Epithelial cell of proximal tubule (primary cell): ENCODE measurements at regions not wholly inside any gene's neighbourhood (a gene's known extent, or its start where the extent isn't known, plus 50 kb on each side); places are given as distances from the start of the nearest gene placed in this dataset.

Experiments
- DNase-seq: peaks from one replicate; pipeline ENCODE4 v3.0.0-alpha.2; 2011; ENCODE audit warnings: low read depth
- H3K4me3 ChIP-seq: 2 replicates; pipeline ENCODE4 v1.5.1; 2011; ENCODE audit warnings: low read depth, mild to moderate bottlenecking, low read length
- TF ChIP-seq, protein P1 (sequence below): conservative IDR thresholded peaks from 2 replicates; pipeline ENCODE4 v1.5.1; 2012; ENCODE audit warnings: low read depth, mild to moderate bottlenecking, low read length

DNA sequence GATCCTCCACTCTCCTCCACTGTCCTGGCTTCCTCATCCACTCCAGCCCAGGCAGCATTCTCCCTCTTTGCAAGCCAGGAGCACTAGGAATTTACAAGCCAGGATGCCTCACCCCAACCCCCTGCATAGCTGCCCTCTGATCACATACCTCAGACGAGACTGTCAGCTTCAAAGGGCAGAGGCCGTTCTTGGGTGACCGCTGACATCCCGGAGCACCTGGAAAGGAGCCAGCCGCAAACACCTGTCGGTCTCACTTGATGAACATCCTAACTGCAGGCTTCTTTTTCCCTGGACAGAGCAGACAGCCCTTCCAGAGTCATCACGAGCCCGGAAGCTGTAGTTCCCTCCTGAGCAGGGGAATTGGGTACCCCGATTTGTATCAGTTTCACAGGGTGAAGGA, 451.3 kb upstream of the B3GAT1 start:
- DNase-seq: no peak
- TF ChIP-seq, protein P1, sequence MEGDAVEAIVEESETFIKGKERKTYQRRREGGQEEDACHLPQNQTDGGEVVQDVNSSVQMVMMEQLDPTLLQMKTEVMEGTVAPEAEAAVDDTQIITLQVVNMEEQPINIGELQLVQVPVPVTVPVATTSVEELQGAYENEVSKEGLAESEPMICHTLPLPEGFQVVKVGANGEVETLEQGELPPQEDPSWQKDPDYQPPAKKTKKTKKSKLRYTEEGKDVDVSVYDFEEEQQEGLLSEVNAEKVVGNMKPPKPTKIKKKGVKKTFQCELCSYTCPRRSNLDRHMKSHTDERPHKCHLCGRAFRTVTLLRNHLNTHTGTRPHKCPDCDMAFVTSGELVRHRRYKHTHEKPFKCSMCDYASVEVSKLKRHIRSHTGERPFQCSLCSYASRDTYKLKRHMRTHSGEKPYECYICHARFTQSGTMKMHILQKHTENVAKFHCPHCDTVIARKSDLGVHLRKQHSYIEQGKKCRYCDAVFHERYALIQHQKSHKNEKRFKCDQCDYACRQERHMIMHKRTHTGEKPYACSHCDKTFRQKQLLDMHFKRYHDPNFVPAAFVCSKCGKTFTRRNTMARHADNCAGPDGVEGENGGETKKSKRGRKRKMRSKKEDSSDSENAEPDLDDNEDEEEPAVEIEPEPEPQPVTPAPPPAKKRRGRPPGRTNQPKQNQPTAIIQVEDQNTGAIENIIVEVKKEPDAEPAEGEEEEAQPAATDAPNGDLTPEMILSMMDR: no peak
- no peak overlapping the region for H3K4me3 ChIP-seq

DNA sequence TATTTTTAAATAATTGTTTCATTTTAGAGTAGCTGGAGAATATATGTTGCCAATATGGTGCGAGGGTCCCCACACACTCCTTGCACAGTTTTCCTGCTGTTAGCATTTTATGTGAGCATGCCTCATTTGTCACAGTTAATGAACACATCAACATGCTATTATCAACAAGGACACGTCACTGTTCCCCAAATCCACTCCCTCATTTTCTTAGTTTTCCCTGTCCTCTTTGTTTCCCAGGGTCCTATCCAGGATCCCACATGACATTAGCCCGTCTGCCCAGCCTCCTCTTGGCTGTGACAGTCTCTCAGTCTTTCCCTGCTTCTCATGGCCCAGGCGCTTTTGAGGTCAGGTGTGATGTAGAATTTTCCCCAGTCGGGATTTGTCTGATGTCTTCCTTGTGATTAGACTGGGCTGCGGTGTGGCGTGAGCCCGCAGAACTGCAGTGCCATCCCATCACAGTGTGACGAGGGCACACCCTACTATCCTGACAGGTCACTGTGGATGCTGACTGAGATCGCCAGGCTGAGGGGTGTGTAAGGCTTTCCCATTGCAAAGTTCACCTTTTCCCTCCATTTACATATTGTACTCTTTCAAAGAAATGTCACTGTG, 450.6 kb upstream of the B3GAT1 start:
- TF ChIP-seq, protein P1: no peak
- no peak for DNase-seq
- no peak overlapping the region for H3K4me3 ChIP-seq

DNA sequence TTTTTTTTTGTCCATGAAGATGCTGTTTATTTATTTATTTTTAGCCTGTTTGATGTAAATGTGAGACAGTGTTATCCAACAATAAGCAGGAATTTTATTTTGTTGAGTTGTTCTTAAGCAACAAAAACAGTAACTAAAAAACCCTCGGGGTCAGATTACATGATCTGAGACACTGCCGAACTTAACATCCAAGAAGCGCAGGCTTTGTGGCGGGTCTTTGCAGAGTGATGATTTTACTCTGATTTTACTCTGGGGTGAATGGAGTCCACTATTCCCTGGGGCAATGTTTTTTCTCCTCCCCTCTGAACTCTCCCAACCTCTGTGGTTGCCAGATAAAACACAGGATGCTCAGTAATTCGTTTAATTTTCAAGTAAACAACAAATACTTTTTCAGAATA, 450.1 kb upstream of the B3GAT1 start:
- no peak overlapping the region for H3K4me3 ChIP-seq
- TF ChIP-seq, protein P1: no peak
- no peak for DNase-seq

DNA sequence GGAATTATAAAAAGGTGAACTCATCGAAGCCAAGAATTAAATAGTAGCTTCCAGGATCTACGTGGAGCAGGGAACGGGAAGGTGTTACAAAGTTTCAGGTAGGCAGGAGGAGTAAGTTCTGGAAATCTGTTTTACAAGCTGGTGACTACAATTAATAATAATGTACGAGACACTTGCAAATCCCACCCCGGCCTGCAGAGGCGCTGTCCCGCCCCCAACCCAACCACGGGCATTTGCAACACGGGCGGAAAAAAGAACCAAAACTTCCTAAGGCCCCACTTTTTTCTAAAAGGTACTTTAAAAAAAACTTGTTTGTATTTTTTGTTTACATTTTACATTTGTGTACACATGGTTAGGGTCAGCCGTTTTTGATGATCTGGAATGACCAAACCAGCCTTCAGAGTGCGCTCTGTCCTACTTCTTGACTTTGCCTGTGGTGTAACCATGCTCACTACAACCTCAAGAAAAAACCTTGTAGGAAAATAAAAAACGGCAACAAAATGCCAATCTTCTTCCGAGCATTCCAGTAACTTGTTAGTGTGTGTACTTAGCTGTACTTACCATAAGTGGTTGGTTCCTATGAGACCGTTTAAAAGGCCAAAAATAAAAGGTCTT, 449.6 kb upstream of the B3GAT1 start:
- TF ChIP-seq, protein P1: no peak
- H3K4me3 ChIP-seq: no peak overlapping the region
- DNase-seq: no peak

DNA sequence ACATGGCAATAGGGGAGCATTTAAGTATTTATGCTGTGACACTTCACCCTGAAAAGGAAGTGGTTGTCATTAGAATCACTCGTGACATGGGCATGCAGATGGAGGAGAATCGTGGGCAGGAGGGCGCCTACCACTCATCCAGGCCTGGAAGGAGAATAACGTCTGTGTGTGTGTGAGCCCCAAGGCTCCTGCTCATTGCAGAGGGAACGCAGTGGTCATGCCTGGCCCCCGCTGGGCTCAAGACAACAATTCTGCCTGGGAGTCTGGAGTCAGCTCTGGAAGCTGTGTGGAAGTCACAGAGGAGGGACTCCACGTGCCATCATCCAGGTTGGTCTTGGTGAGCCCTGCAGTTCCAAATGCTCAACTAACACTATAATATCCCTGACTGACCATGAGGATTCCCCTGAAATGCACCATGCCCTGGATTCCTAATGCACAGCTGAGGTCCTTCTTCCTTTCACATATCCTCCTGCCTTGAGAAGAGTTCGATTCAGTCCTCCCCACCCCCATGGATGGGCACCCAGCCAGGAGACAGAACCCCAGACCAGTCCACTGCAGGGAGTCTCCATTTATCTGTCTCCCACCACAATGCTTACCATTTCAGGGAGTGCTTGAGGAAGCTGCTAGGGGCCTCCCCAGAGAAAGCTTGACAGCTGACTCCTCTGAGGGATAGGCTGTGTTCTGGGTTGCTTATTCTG, 446.9 kb upstream of the B3GAT1 start:
- TF ChIP-seq, protein P1: no peak
- no peak overlapping the region for H3K4me3 ChIP-seq
- no peak for DNase-seq

DNA sequence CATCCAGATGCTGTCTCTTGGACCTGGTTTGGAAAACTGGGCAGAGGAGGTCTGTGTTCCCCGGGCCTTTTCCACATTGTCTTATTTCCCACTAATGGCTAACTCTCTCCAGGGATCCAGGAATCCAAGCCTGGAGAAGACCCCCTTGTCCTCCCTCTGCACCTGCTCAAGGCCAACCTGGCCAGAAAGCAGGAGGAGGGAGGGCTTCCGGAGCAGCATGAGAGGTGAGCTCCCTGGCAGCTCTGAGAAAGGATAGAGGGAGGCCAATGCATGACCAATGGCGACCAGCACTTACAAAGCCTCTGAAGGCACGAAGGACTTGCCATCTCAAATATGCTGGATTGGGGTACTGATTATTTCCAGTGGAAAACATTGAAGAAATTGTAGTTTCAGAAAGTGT, 445.0 kb upstream of the B3GAT1 start:
- H3K4me3 ChIP-seq: no peak overlapping the region
- no peak for DNase-seq
- TF ChIP-seq, protein P1: no peak
